Right lung (tissue), 2 donors: ENCODE measurements at regions not wholly inside any gene's neighbourhood (a gene's known extent, or its start where the extent isn't known, plus 50 kb on each side); places are given as distances from the start of the nearest gene placed in this dataset.
"Not testable (repeated sequence)": the region's sequence is repeated elsewhere in the genome, so short reads cannot be mapped to it uniquely, and the experiment has no call there.

ENCODE experiments used
- DNase-seq, 2 donors: peaks; one replicate each; pipeline ENCODE4 v3.0.0-alpha.2; 2013

GRCh38 chr1:120238867-120239266 is 62.5 kb upstream of the SEC22B start:
- not testable (repeated sequence) for DNase-seq

GRCh38 chr1:120233661-120234018 is 57.3 kb upstream of the SEC22B start:
- not testable (repeated sequence) for DNase-seq

- DNase-seq, result not testable (repeated sequence)
These were observed 56.7 kb upstream of the SEC22B start for GRCh38 chr1:120232834-120233660.

GRCh38 chr1:120229835-120230234 is 53.5 kb upstream of the SEC22B start:
- DNase-seq, result not testable (repeated sequence)
